RWPE2 (cell line): ENCODE measurements at regions not wholly inside any gene's neighbourhood (a gene's known extent, or its start where the extent isn't known, plus 50 kb on each side); places are given as distances from the start of the nearest gene placed in this dataset.
A peak's percentile ranks its signal among the peaks of the same experiment; 100 is the strongest.

Experiments
- ATAC-seq: fragments of 200-7000 bp; cut with Tn5 transposase; 3 replicates; pipeline ENCODE4 v1.9.1; 2021; ENCODE audit warnings: low read depth
- DNase-seq: peaks from one replicate; pipeline ENCODE4 v3.0.0-alpha.2; 2020; ENCODE audit warnings: low spot score
- H3K27ac ChIP-seq: fragments of 450-650 bp; 2 replicates; pipeline ENCODE4 v1.5.1; 2017; ENCODE audit warnings: mild to moderate bottlenecking; ENCODE audit not compliant: poor library complexity, severe bottlenecking
- H3K27me3 ChIP-seq: fragments of 250-450 bp; sonication (Bioruptor Pico); 2 replicates; pipeline ENCODE4 v1.5.1; 2021; ENCODE audit warnings: mild to moderate bottlenecking, moderate library complexity; ENCODE audit not compliant: insufficient read depth, poor library complexity, severe bottlenecking
- H3K36me3 ChIP-seq: fragments of 250-450 bp; sonication (Bioruptor Pico); 2 replicates; pipeline ENCODE4 v1.5.1; 2020; ENCODE audit warnings: low read depth, mild to moderate bottlenecking, moderate library complexity
- H3K4me1 ChIP-seq: fragments of 250-450 bp; sonication (Bioruptor Pico); 2 replicates; pipeline ENCODE4 v1.5.1; 2021; ENCODE audit warnings: mild to moderate bottlenecking, moderate library complexity; ENCODE audit not compliant: insufficient read depth, poor library complexity, severe bottlenecking
- H3K4me3 ChIP-seq: fragments of 250-450 bp; sonication (Bioruptor Pico); 2 replicates; pipeline ENCODE4 v1.5.1; 2021; ENCODE audit warnings: mild to moderate bottlenecking, moderate library complexity; ENCODE audit not compliant: severe bottlenecking
- H3K9me3 ChIP-seq: fragments of 250-450 bp; sonication (Bioruptor Pico); 2 replicates; pipeline ENCODE4 v1.5.1; 2021; ENCODE audit warnings: mild to moderate bottlenecking, moderate library complexity; ENCODE audit not compliant: severe bottlenecking
- TF ChIP-seq, protein P1 (sequence below): fragments of 450-650 bp; IDR thresholded peaks from one replicate; pipeline ENCODE4 v1.5.1; 2017; ENCODE audit warnings: mild to moderate bottlenecking, moderate library complexity; ENCODE audit not compliant: poor library complexity, severe bottlenecking

GRCh38 chr5:93120771-93121170, 460.2 kb downstream of the NR2F1-AS1 start:
- H3K27ac ChIP-seq = no peak overlapping the region
- no peak overlapping the region for H3K4me3 ChIP-seq
- no peaks in the 10 kb centered on the region for H3K36me3 ChIP-seq
- no peaks in the 10 kb centered on the region for H3K9me3 ChIP-seq
- TF ChIP-seq, protein P1, sequence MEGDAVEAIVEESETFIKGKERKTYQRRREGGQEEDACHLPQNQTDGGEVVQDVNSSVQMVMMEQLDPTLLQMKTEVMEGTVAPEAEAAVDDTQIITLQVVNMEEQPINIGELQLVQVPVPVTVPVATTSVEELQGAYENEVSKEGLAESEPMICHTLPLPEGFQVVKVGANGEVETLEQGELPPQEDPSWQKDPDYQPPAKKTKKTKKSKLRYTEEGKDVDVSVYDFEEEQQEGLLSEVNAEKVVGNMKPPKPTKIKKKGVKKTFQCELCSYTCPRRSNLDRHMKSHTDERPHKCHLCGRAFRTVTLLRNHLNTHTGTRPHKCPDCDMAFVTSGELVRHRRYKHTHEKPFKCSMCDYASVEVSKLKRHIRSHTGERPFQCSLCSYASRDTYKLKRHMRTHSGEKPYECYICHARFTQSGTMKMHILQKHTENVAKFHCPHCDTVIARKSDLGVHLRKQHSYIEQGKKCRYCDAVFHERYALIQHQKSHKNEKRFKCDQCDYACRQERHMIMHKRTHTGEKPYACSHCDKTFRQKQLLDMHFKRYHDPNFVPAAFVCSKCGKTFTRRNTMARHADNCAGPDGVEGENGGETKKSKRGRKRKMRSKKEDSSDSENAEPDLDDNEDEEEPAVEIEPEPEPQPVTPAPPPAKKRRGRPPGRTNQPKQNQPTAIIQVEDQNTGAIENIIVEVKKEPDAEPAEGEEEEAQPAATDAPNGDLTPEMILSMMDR = no peak
- DNase-seq = no peak
- H3K4me1 ChIP-seq = peaks cover 8% of the 10 kb centered on the region
- no peak for ATAC-seq
- H3K27me3 ChIP-seq = no peaks in the 10 kb centered on the region

DNA sequence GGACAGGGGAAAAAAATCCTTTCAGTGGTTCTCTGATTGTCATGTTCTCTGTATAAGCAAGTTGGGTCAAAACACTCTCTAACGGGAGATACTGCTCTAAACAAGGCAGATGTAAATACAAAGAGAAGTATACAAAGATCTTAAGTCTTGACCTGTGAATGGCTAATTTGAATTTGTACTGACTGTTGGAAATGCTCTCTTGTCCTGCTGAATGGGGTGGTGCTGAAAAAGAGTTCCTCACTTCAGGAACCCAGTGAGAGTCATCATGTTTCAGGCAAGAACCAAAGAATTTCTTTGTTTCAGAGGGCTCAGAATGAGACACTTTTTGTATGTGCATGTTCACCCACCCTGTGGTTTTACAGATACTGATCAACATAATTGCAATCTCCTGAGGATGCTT, 461.0 kb downstream of the NR2F1-AS1 start:
- no peak for DNase-seq
- Histone ChIP-seq H3K4me3 (no peak overlapping the region), H3K9me3 (no peaks in the 10 kb centered on the region), H3K27ac (no peak overlapping the region), H3K27me3 (no peaks in the 10 kb centered on the region), H3K36me3 (no peaks in the 10 kb centered on the region), H3K4me1 (peaks cover 8% of the 10 kb centered on the region)
- ATAC-seq = no peak
- TF ChIP-seq, protein P1 = no peak

DNA sequence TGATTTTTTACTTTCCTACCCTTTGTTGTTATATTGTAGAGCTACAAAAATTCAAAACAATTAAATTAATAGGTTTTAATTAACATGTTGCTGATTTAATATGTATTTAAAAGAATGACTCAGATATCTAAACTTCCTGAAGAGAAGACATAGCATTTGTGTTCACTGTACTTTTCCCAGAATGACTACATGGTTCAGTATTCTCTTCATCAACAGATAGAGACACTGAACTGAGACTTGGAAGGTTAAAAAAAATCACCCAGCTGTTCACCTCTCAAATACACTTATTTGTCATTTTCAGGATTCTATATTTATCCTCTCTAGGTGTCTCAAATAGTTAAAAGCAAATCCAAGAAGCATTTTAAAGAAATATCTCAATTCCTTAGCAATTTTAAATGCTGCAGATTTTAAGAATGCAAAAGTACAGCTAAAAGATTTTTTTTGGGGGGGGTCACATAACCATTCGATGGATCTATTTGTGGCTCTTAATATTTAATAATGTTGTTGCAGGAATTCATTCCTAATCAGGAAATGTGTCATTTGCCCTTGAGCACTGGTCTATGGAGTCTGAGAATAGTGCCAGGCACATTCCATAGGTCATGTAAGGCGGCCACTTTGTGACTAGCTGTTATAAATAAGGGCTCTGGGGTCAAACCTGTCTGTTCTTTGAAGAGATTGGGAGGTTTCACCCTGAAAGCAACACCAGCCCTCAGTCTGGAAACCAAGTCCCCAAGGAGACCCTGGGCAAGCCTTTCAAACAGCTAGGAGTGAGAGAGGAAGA, 463.1 kb downstream of the NR2F1-AS1 start:
- H3K4me1 ChIP-seq = peaks cover 8% of the 10 kb centered on the region
- TF ChIP-seq, protein P1 = no peak
- no peaks in the 10 kb centered on the region for H3K36me3 ChIP-seq
- no peak overlapping the region for H3K27ac ChIP-seq
- ATAC-seq (peak; percentile 48; the same call in 1 of the 3 replicates), DNase-seq (no peak)
- H3K4me3 ChIP-seq = no peak overlapping the region
- H3K9me3 ChIP-seq = no peaks in the 10 kb centered on the region
- H3K27me3 ChIP-seq = no peaks in the 10 kb centered on the region

DNA sequence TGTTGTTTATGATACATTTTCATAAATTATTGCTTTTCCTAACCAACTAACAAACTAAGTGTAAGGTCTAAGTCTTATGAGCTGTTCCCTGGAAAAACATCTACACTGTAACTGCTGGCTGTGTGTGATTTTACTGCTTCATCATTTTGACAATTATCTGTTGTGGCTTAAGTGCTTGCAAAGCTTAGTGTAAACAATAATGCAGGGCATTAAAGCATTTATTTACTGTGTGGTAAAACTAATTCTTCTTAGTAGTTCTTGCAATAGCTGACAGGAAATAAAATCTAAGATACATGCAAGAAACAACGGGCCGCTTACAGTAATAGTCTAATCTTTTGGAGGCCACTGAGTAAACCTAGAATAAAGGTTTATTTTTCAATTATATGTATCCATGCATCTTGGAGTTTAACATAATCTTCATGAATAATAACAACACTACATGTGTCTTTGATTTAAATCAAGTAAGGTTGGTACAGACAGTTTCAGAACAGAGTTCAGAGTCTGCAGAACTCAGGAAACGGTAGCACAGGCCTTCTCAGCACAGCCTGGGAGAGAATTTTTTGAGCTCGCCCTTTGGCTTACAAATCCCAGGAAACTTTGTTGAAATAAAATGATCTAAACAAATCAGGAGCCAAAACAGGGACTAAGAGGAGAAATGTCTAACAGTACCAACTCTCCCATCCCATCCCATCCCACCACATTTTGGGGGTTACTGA, 473.1 kb downstream of the NR2F1-AS1 start:
- TF ChIP-seq, protein P1 = no peak
- H3K27me3 ChIP-seq = no peaks in the 10 kb centered on the region
- ATAC-seq (no peak), DNase-seq (no peak)
- H3K9me3 ChIP-seq = no peaks in the 10 kb centered on the region
- no peaks in the 10 kb centered on the region for H3K4me1 ChIP-seq
- H3K36me3 ChIP-seq = no peaks in the 10 kb centered on the region
- no peak overlapping the region for H3K4me3 ChIP-seq
- H3K27ac ChIP-seq = no peak overlapping the region

DNA sequence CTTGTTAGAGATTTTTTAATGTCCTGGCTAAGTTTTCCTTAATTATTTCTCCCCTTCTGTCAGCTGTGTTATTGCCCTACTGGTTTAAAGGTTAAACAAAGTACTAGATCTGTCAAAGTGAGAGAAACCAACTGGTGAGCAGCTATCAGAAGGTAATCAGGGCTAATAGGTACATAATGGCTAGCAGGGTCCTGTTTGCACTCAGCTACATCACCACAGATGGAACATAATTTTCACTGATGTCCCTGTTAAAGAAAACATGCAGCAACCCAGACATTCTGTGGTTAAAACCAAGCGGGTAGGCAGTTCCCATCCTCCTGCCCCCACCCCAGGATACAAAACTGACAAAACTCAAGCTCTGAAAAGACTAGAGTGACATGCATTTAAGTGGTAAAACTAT, 473.9 kb downstream of the NR2F1-AS1 start:
- Histone ChIP-seq H3K9me3 (no peaks in the 10 kb centered on the region), H3K27ac (no peak overlapping the region), H3K27me3 (no peaks in the 10 kb centered on the region), H3K4me3 (no peak overlapping the region), H3K36me3 (no peaks in the 10 kb centered on the region), H3K4me1 (no peaks in the 10 kb centered on the region)
- ATAC-seq (no peak), DNase-seq (no peak)
- TF ChIP-seq, protein P1 = no peak
